HL-60/S4 treated with phorbol 12-myristate 13-acetate at 8.2 ng/mL for 4 days and 3 days (cell line): ENCODE measurements at regions not wholly inside any gene's neighbourhood (a gene's known extent, or its start where the extent isn't known, plus 50 kb on each side); places are given as distances from the start of the nearest gene placed in this dataset.

Experiments used
- in situ Hi-C: fragments of 300-500 bp; cut with MboI; formaldehyde crosslinking; loops from 2 replicates; pipeline ENCODE4 v1.15.0; 2022; ENCODE audit warnings: low sequenced_read_pairs

- in situ Hi-C loops: no loop called here
Measured at GRCh38 chr5:60206234-60206633, 312.7 kb upstream of the PDE4D start.

GRCh38 chr5:60205071-60205470 lies 311.5 kb upstream of the PDE4D start:
- in situ Hi-C loops: no loop called here

- in situ Hi-C loops: no loop called here
Measured at GRCh38 chr5:60196385-60197113, 303.0 kb upstream of the PDE4D start.

GRCh38 chr5:60195551-60195950 lies 302.0 kb upstream of the PDE4D start:
- in situ Hi-C loops: no loop called here

GRCh38 chr5:60195083-60195482 lies 301.6 kb upstream of the PDE4D start:
- in situ Hi-C loops: no loop called here

GRCh38 chr5:60185231-60186099 lies 291.9 kb upstream of the PDE4D start:
- in situ Hi-C loops: no loop called here

- in situ Hi-C loops: no loop called here
Measured at GRCh38 chr5:60184606-60185005, 291.1 kb upstream of the PDE4D start.

GRCh38 chr5:60183881-60184280 lies 290.4 kb upstream of the PDE4D start:
- in situ Hi-C loops: no loop called here

- in situ Hi-C loops: no loop called here
Measured at GRCh38 chr5:60178101-60178500, 284.6 kb upstream of the PDE4D start.

GRCh38 chr5:60177596-60177995 lies 284.1 kb upstream of the PDE4D start:
- in situ Hi-C loops: no loop called here

- in situ Hi-C loops: no loop called here
Measured at GRCh38 chr5:60173667-60174066, 280.1 kb upstream of the PDE4D start.

- in situ Hi-C loops: no loop called here
Measured at GRCh38 chr5:60163762-60164161, 270.2 kb upstream of the PDE4D start.

- in situ Hi-C loops: no loop called here
Measured at GRCh38 chr5:60162441-60162840, 268.9 kb upstream of the PDE4D start.

GRCh38 chr5:60161340-60161934 lies 267.9 kb upstream of the PDE4D start:
- in situ Hi-C loops: no loop called here

GRCh38 chr5:60149081-60149480 lies 255.6 kb upstream of the PDE4D start:
- in situ Hi-C loops: no loop called here

GRCh38 chr5:60148366-60148765 lies 254.8 kb upstream of the PDE4D start:
- in situ Hi-C loops: no loop called here

GRCh38 chr5:60147791-60148190 lies 254.3 kb upstream of the PDE4D start:
- in situ Hi-C loops: no loop called here

- in situ Hi-C loops: no loop called here
Measured at GRCh38 chr5:60143942-60144549, 250.5 kb upstream of the PDE4D start.

GRCh38 chr5:60141119-60141518 lies 247.6 kb upstream of the PDE4D start:
- in situ Hi-C loops: no loop called here

GRCh38 chr5:60136841-60137240 lies 243.3 kb upstream of the PDE4D start:
- in situ Hi-C loops: no loop called here

GRCh38 chr5:60131504-60131903 lies 238.0 kb upstream of the PDE4D start:
- in situ Hi-C loops: no loop called here
